Testis (tissue), 2 donors: ENCODE measurements at regions not wholly inside any gene's neighbourhood (a gene's known extent, or its start where the extent isn't known, plus 50 kb on each side); places are given as distances from the start of the nearest gene placed in this dataset.

Experiments used
- DNase-seq: peaks from one replicate; pipeline ENCODE4 v3.0.0-alpha.2; 2019
- H3K27ac ChIP-seq, 2 donors: fragments of 200-600 bp; sonication (generic); one replicate each; pipeline ENCODE4 v1.5.1; 2019
- H3K27me3 ChIP-seq: fragments of 200-600 bp; sonication (generic); one replicate; pipeline ENCODE4 v1.5.1; 2019
- H3K36me3 ChIP-seq: fragments of 200-600 bp; sonication (generic); one replicate; pipeline ENCODE4 v1.5.1; 2017; ENCODE audit warnings: low read depth; ENCODE audit errors: missing control alignments
- H3K4me1 ChIP-seq: fragments of 200-600 bp; sonication (generic); one replicate; pipeline ENCODE4 v1.5.1; 2019
- H3K4me3 ChIP-seq, 2 donors: fragments of 200-600 bp; sonication (generic); one replicate each; pipeline ENCODE4 v1.5.1; 2017 to 2019
- H3K9me3 ChIP-seq: fragments of 200-600 bp; sonication (generic); one replicate; pipeline ENCODE4 v1.5.1; 2017
- CTCF ChIP-seq, 3 experiments: fragments of 450-650 bp in 2 of 3; fragments of 200-600 bp in 1 of 3; sonication (generic) in 1 of 3; IDR thresholded peaks; one replicate each; pipeline ENCODE4 v1.5.1; 2016 to 2019; ENCODE audit warnings: antibody characterized with exemption in 3 of 3, mild to moderate bottlenecking in 2 of 3, moderate library complexity in 1 of 3
- POLR2A ChIP-seq: fragments of 450-650 bp; IDR thresholded peaks from one replicate; pipeline ENCODE4 v1.6.1; 2017; ENCODE audit warnings: antibody characterized with exemption, mild to moderate bottlenecking, moderate library complexity
- WGBS, 2 donors: methylation state at CpG; one replicate each; pipeline ENCODE4 v1.1.5; 2018; 5-methylcytosine and 5-hydroxymethylcytosine counted together
- intact Hi-C: fragments of 100-400 bp; cut with DNase I; formaldehyde crosslinking; loops from one replicate; pipeline ENCODE4 v1.15.1; 2023; ENCODE audit warnings: low total_unique reads

GRCh38 chr21:16213518-16213917 lies 483.7 kb downstream of the USP25 start:
- H3K9me3 ChIP-seq: no peaks in the 10 kb centered on the region
- intact Hi-C loops: no loop called here
- WGBS, 2 donors: 97 to 98% methylated on average over 3 of the region's 3 CpGs
- no peak overlapping the region for H3K4me3 ChIP-seq
- TF ChIP-seq CTCF (IDR thresholded peaks at IDR 0.05) (no peak), POLR2A (no peak)
- H3K36me3 ChIP-seq: no peaks in the 10 kb centered on the region
- peaks cover 8% of the 10 kb centered on the region for H3K4me1 ChIP-seq
- H3K27me3 ChIP-seq: no peaks in the 10 kb centered on the region
- DNase-seq: no peak
- H3K27ac ChIP-seq: peak overlapping the region in 1 of 2 donors; percentile 16

GRCh38 chr21:16215193-16215592 lies 485.4 kb downstream of the USP25 start:
- TF ChIP-seq CTCF (IDR thresholded peaks at IDR 0.05) (no peak), POLR2A (no peak)
- Histone ChIP-seq H3K36me3 (no peaks in the 10 kb centered on the region), H3K4me1 (peaks cover 8% of the 10 kb centered on the region), H3K27me3 (no peaks in the 10 kb centered on the region), H3K4me3 (no peak overlapping the region), H3K27ac (no peak overlapping the region), H3K9me3 (no peaks in the 10 kb centered on the region)
- intact Hi-C loops: no loop called here
- DNase-seq: no peak
- 82 to 84% methylated on average over 2 of the region's 2 CpGs for WGBS, 2 donors

- 33 to 39% methylated on average over 2 of the region's 2 CpGs for WGBS, 2 donors
- Histone ChIP-seq H3K27ac (peak overlapping the region in 1 of 2 donors; percentile 28), H3K27me3 (no peaks in the 10 kb centered on the region), H3K9me3 (no peaks in the 10 kb centered on the region), H3K4me1 (peaks cover 8% of the 10 kb centered on the region), H3K36me3 (no peaks in the 10 kb centered on the region), H3K4me3 (no peak overlapping the region)
- no peak for DNase-seq
- intact Hi-C loops: no loop called here
- no peak for TF ChIP-seq CTCF (IDR thresholded peaks at IDR 0.05)
- no peak for TF ChIP-seq POLR2A
Measured at GRCh38 chr21:16215663-16216183, 485.9 kb downstream of the USP25 start.

- H3K4me3 ChIP-seq: no peak overlapping the region
- intact Hi-C loops: no loop called here
Measured at GRCh38 chr21:16216288-16216962, 486.6 kb downstream of the USP25 start.

More at GRCh38 chr21:16216288-16216962, 486.6 kb downstream of the USP25 start:
- Histone ChIP-seq H3K27ac (peak overlapping the region in 1 of 2 donors; percentile 28), H3K9me3 (no peaks in the 10 kb centered on the region), H3K36me3 (no peaks in the 10 kb centered on the region), H3K27me3 (no peaks in the 10 kb centered on the region), H3K4me1 (peaks cover 6% of the 10 kb centered on the region)
- 52 to 55% methylated on average over 3 of the region's 3 CpGs for WGBS, 2 donors
- TF ChIP-seq CTCF (IDR thresholded peaks at IDR 0.05): no peak
- TF ChIP-seq POLR2A: no peak
- DNase-seq: no peak
